LNCaP clone FGC (cell line): ENCODE measurements at regions not wholly inside any gene's neighbourhood (a gene's known extent, or its start where the extent isn't known, plus 50 kb on each side); places are given as distances from the start of the nearest gene placed in this dataset.

ENCODE experiments used
- DNase-seq: peaks from one replicate; pipeline ENCODE4 v3.0.0-alpha.2; 2011; ENCODE audit warnings: low read depth
- H3K4me3 ChIP-seq: 2 replicates; pipeline ENCODE4 v1.5.1; 2011; ENCODE audit warnings: mild to moderate bottlenecking, low read depth, low read length, control low read depth
- CTCF ChIP-seq: IDR thresholded peaks from 2 replicates; pipeline ENCODE4 v1.5.1; 2012; ENCODE audit warnings: mild to moderate bottlenecking; ENCODE audit not compliant: control insufficient read depth, insufficient read depth; ENCODE audit errors: extremely low read depth

GRCh38 chr3:190728574-190729246 is 133.8 kb downstream of the GMNC start:
- no peak for DNase-seq
- TF ChIP-seq CTCF = no peak
- H3K4me3 ChIP-seq = no peak overlapping the region

GRCh38 chr3:190722181-190722905 is 140.2 kb downstream of the GMNC start:
- H3K4me3 ChIP-seq = no peak overlapping the region
- no peak for TF ChIP-seq CTCF
- no peak for DNase-seq

- no peak overlapping the region for H3K4me3 ChIP-seq
- no peak for TF ChIP-seq CTCF
- no peak for DNase-seq
Measured at GRCh38 chr3:190721330-190721729, 141.2 kb downstream of the GMNC start.

- TF ChIP-seq CTCF = no peak
- H3K4me3 ChIP-seq = no peak overlapping the region
- DNase-seq = no peak
Measured at GRCh38 chr3:190718671-190719070, 143.8 kb downstream of the GMNC start.

GRCh38 chr3:190718097-190718496 is 144.4 kb downstream of the GMNC start:
- TF ChIP-seq CTCF = peak; percentile 40
- H3K4me3 ChIP-seq = no peak overlapping the region
- DNase-seq = no peak

GRCh38 chr3:190716961-190717360 is 145.5 kb downstream of the GMNC start:
- DNase-seq = no peak
- TF ChIP-seq CTCF = no peak
- H3K4me3 ChIP-seq = no peak overlapping the region
